HS-5 (cell line): ENCODE measurements at regions not wholly inside any gene's neighbourhood (a gene's known extent, or its start where the extent isn't known, plus 50 kb on each side); places are given as distances from the start of the nearest gene placed in this dataset.
"Not testable (repeated sequence)": the region's sequence is repeated elsewhere in the genome, so short reads cannot be mapped to it uniquely, and the experiment has no call there.

Source experiments
- DNase-seq: peaks from one replicate; pipeline ENCODE4 v3.0.0-alpha.2; 2012; ENCODE audit warnings: low read depth

DNA sequence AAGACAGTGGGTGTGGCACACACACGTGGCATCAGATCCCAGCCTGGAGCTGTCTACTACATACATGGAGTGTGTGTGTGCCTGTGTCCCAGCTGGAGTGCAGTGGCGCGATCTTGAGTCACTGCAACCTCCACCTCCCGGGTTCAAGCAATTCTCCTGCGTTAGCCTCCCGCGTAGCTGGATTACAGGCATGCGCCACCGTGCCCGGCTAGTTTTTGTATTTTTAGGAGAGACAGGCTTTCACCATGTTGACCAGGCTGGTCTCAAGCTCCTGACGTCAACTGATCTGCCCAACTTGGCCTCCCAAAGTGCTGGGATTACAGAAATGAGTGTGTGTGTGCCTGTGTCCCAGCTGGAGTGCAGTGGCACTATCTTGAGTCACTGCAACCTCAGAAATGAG lies 108.8 kb downstream of the IL12A start:
- DNase-seq, result no peak

DNA sequence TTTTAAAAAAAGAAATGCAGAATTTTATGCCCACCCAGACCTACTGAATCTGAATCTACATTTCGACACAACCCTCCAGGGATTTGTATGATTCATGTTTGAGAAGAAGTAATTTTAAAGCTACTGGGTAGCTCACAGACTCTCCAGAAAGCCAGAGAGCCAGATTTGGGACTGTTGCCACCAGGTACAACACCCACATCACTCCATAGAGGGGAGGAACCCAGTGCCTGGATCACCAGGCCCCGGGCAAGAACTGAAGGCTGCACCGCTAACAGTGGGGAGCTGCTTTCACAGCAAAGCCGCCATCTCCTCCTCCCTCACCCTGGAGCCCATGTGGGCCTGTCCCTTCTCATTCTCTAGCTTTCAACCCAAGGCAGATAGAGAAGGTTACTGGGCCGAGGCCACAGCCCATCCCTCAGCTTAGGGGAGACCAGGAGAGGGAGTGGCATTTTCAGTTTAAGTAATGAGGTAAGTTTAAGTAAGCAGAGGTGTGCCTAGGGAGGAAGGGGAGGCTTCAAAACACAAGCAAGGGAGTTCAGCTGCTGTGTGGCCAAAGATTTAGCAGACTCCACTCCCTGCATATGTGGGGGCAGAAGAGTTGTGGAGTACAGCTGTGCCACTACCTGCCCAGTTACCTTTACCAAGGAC lies 109.8 kb downstream of the IL12A start:
- no peak for DNase-seq

DNA sequence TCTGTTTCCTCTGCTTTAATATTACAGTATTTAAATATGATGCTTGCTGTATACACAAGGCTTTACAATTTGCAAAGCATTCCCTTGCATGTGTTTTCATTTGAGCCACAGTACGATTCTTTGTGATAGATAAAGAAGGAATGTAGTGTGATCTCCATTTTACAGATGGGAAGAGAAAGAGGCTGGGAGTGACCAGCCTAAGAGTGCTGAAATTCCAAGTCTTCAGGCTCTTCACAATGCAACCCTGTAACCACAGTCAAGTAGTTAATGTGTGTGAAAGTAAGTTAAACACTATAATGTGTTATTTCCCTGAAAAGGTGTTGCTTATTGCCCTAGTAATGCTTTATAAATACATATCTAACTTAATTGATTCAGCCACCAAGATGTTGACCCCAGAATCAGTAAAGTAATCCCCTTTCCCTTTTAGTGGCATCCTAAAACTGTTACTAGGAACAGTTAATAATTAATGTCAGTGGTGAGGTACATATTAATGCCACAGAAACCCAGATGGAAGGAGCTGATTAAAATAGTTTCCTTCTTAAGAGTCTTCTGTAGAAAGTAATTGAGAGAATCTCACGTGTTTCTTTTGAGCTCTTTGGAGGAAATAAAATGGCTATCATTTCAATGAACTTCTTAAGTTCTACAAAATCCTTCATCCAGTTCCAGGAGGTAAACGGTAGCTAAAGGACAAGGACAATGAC lies 110.4 kb downstream of the IL12A start:
- no peak for DNase-seq

DNA sequence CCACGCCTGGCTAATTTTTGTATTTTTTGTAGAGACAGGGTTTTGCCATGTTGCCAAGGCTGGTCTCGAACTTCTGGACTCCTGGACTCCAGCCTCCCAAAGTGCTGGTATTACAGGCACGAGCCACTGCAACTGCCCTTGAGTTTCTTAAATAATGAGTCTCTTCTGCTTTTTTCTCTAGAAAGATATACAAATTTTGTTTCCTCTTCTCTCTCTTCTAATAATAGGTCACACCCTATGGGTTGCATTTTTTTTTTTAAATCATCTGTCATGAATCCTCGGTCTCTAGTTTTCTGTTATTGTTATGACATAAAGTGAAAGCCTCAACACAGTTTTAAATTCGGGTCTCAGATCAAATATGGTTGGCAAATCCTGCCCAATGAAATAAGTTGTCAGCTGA lies 111.2 kb downstream of the IL12A start:
- DNase-seq, result no peak

DNA sequence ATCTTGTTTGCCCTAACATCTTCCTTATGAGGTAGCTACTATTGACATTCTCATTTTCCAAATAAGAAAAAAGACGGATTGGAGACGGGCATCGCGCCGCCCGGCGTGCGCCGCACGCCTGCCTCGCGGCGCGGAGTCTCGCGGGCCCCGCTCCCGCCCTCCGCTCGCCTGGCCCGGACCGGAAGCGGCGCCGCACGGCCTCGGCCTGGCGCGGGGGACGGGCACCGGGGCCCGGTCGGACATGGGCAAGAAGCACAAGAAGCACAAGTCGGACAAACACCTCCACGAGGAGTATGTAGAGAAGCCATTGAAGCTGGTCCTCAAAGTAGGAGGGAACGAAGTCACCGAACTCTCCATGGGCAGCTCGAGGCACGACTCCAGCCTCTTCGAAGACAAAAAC lies 112.0 kb downstream of the IL12A start:
- DNase-seq, result no peak

DNA sequence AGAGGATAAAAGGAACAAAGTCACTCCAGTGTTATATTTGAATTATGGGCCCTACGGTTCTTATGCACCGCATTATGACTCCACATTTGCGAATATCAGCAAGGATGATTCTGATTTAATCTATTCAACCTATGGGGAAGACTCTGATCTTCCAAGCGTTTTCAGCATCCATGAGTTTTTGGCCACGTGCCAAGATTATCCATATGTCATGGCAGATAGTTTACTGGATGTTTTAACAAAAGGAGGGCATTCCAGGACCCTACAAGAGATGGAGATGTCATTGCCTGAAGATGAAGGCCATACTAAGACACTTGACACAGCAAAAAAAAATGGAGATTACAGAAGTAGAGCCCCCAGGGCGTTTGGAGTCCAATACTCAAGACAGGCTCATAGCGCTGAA lies 113.4 kb downstream of the IL12A start:
- DNase-seq, result not testable (repeated sequence)

DNA sequence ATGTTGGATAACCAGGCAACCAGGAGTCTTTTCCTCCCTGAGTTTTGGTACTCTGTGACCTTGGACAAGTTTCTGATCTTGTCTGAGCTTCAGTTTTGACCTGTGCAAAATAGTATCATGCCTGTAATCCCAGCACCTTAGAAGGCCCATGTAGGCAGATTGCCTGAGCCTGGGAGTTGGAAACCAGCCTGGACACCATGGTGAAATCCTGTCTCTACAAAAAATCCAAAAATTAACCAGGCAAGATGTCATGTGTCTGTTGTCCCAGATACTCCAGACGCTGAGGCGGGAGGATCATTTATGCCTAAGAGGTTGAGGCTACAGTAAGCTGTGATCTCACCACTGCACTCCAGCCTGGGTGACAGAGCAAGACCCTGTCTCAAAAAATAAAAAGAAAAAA lies 114.8 kb downstream of the IL12A start:
- no peak for DNase-seq

DNA sequence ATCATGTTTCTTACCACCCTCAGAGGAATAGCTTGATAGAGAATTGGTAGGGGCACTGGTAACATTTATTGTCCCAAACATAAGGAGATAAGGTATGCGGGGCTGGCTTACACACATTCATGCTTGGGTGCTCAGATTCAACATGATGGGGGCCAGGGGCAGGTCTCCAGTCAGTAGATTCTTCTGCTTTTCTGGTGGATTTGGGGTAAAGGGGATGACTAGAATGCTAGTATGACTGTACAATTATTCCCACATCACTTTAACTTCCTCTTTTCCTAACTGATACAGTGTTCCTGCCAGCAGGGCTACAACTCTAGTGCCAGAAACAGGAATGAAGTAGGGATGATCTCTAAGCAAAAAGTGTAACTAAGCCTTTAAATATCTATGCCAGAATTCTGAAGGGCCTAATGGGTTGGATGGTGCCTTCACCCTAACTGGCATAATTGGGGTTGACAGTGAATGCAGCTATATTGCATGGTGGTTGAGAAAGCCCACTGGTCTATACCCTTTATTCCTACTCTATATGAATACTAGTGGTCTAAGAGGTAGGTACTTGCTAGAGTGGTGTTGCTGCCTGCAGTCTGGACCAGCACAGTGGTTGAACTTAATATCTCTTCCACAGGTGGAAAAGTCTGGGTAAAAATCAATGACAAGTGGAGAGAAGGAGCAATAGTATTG lies 117.4 kb downstream of the IL12A start:
- no peak for DNase-seq

DNA sequence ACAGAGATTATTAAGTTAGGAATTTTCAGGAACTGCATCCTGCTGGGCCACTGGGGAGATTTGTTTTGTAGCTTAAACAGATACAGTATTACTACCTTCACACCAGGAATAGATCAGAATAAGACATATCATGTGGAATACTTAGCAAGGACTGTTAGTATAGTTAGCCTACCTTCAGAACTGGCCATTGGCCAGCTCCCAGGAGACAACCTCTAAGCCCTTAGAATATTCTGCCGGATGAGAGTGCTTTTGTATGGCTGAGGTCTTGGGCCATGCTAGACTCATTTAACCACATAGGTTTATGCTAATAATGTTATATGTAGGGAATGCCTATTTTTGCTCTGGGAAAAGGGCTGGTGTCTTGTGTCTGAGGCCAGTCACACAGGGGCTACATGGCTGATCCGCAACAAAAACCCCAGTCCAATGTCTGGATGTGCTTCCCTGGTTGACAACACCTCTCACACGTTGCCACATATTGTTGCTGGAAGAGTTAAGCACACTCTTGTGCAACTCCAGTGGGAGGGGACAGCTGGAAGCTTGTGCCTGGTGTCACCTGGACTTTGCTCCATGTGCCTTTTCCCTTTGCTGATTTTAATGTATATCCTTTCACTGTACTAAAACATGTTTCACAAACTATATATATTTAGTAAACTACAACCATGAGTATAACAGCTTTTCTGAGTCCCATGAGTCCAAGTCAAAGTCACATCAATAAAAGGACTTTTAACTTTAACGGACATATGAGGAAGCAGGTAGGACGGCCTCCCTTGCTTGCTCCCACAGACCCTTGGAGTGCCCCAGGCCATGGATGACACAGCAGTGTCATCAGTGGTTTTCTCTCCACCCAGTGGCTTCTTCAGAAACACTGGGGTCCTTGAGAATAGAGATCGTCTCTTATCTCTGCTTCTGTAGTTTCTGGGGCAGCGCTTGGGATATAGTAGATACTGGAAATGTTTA lies 118.0 kb upstream of the C3orf80 start:
- no peak for DNase-seq

DNA sequence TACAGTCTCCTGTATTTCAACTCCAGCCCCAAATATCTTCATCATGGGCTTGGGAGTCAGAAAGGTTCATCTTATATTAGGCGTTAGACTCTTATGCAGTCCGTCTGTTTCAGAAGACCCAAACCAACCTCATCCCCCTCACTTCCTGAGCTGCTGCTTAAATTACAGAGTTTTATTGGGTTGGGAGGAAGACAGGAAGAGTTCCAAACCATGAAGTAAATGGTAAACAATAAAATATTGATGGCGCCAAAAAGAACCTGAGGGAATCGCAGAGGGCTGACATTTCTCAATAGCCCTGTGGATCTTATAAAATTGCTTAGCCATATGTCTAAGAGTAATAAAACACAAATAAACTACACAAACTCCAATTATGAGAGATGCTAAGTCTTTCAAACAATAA lies 116.9 kb upstream of the C3orf80 start:
- DNase-seq, result no peak

DNA sequence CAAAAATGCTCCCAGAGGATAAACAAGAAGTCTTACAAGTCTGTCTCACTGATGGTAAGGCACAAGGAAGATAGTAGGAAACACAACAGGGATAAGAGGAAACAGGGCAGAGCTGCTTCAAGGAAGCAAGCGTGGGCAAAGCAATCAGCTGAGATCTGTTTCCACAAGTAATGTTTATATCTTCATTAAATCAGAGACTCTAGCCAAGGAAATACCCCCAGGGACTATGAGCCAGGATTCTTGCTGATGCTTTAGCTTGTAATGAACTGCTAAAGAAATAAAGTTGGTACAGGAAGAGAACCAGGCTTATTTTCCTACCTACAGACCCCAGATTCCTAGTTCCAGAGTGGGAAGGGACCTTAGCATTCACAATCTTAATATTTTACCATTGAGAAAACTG lies 112.7 kb upstream of the C3orf80 start:
- DNase-seq, result no peak

DNA sequence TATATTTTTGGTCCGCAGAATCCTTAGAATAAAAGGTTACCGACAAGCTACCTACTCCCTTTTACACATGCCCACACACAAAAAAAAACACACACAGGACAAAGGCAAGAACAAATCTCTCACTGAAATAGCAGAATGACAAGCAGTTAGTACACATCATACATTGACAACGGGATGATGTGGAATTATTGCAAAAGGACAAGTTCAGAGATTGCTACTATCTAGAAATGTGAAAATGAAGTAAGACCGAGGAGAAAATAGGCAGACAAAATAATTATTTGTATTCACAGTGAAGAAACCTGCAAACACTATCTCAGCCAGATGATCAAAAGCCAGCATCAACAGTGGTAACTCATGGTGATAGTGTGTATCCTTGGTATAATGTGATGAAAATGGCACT lies 112.2 kb upstream of the C3orf80 start:
- DNase-seq, result no peak

DNA sequence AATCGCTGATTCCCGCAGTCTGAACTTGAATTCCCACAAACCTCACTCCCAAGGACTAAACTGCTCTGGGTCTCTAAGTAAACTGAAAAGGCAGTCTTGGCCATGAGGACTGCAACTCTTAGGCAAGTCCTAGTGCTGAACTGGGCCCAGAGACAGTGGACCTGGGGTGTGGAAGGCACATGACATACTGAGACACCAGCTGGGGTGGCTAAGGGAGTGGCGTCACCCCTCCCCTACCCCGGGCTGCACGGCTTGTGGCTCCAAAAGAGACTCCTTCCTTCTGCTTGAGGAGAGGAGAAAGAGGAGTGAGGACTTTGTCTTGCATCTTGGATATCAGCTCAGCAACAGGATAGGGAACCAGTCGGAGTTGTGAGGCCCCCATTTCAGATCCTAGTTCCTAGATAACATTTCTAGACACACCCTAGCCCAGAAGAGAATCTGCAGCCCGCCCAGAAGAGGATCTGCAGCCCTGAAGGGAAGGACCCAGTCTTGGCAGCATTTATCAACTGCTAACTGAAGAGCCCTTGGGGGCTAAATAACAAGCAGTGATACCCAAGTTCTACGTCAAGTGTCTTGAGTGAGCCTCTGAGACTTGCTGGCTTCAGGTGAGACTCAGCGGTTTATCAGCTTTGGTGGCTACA lies 110.7 kb upstream of the C3orf80 start:
- no peak for DNase-seq

DNA sequence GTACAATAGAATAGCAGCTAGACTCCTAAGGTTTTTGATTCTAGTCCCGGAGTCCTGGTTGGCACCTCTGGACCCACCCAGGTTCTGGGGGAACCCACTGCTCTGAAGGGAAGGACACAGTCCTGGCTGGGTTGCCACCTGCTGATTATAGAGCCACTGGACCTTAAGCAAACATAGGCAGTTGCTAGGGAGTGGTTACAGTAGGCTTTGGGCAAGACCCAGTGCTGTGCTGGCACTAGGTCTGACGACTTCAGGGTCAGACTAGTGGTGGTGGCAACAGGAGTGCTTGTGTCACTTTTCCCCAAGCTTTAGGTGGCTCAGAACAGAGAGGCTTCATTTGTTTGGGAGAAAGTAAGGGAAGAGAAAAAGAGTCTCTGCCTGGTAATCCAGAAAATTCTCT lies 109.8 kb upstream of the C3orf80 start:
- DNase-seq, result no peak

DNA sequence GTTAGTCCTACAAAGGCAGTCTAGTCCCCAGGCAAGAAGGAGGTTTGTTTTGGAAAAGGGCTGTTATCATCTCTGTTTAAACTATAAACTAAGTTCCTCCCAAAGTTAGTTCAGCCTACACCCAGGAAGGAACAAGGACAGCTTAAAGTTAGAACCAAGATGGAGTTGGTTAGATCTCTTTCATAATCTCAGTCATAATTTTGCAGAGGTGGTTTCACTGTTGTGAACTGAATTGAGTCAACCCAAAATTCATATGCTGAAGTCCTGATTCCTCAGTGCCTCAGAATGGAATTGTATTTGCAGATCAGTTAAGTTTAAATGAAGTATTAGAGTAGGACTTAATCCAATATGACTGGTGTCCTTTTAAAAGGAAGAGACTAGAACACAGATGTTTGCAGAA lies 101.0 kb upstream of the C3orf80 start:
- no peak for DNase-seq

DNA sequence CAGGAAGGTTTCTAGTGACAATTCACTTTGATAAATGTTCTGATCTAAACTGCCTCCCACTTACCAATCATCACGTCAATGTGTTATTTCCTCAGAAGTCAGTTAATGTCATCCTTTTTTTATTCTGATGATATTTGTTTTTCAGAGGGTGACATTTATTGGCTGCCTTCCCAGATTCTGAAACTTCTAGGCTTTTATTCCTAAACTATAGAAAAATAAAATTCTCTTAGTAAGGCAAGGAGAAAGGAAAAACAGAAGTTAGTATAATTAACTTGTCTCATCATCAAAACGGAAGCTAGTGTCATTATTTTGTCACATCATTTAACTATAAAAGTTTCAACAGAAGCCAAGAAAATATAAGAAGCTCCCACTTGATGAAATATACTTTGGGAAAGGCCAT lies 100.0 kb upstream of the C3orf80 start:
- DNase-seq, result no peak

DNA sequence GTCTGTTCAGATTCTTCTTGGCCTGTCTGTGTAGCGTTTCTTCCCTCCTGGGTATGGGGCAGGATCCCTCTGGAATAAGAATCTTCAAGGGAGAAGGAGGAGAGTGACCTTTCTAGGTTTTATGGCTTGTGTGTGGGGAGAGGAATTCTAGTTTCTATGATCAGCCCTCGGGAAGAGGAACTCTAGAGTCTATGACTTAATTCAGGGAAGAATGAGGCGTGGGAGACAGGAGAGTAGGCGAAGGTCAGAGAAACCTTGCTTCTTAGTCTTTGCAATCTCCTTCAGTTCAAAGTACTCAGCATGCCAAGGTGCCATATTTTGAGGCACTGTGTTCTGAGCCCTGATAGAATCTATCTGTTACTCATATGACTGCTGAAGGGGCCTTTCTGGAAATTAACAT lies 99.2 kb upstream of the C3orf80 start:
- no peak for DNase-seq

DNA sequence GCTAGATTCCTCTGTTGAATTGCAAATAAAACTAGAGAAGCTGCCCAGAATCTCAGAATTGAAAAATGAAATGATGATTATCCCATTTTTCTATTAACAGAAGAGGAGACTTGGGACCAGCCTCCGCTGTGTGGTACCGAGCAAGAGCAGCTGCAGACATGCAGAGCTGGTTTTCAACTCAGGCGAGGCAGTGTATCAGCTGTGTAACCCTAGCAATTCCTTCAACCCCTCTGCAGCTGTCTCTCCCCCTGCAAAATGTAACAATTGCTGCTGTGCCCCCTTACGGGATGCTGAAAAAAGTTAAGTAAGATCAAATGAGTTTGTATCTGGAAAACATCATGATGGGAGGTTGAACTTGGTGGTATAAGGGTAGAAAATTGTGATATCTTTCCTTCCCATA lies 98.5 kb upstream of the C3orf80 start:
- DNase-seq, result no peak

DNA sequence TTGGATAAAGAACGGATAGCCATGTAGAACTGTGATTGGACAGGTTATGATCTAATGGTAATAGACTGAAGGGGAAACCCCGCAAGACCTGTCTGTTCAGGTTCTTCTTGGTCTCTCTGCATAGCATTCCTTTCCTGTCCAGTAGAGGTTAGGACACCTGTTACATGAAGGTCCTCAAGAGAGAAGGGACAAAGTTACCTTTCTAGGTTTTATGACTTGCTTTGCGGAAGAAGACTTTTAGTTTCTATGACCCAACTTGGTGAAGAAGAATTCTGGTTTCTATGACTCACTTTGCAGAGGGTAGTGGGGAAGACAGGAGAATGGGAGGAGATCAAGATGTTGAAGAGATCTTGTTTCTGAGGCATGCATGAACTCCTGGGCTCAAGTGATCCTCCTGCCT lies 97.9 kb upstream of the C3orf80 start:
- no peak for DNase-seq

DNA sequence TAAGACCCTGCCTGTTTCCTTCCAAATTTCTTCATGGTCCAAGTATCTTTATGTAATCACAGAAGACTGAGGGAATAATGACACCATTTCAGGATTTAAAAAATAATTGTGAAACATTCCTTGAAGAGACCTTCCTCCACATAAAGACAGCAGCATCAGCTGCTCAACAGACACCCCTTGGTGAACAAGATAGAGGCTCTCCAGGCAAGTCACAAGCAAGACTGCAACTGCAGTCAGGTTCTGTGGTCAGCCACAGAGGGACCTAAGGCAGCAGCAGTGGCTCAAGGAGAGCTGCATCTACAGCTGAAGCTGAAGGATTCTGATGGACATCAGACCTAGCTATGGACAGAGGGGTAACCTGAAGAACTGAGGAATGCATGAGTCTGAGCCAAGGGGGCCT lies 97.2 kb upstream of the C3orf80 start:
- no peak for DNase-seq

DNA sequence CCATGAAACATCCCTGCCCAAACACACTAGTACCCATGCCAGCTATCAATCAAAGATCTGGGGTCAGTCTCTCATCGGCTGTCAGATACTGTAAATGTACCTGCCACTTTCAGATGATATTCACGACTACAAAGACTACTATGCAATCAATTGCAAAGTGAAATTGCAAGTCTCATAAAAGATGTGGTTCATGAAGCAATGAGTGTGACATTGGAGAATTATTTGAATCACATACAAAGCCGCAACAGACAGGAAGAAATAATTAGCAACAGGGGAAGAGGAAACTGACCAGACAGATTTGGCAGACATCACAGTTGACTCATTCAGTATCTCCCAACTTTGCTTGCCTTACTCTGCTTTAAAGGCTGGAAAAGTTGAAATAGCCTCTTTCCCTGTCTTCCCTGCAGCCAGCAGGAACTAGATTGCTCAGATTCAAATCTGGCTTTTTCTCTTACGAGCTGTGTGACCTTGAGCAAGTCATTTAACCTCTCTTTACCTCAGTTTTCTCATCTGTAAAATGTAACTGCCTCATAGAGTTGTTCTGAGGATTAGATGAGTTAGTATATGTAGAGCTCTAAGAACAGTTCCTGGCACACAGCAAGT lies 95.7 kb upstream of the C3orf80 start:
- peak; percentile 95 for DNase-seq

DNA sequence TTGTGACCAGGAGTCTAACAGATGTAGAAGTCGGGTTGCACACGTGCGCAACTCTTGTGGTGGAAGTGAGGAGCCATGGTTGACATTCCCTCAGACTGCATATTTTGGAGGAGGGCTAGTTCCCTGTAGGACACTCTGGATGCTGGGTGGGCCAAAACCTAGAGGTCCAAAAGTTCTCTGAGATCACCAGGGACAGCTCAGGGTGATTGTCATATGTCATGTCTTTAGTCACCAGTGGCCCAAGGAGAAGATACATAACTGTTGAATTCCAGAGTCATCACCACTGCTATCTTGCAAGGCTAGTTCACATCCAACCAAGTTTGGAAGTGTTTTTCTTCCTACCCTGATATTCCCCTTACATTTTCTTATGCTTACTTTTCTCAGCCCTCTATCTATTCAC lies 95.2 kb upstream of the C3orf80 start:
- DNase-seq, result no peak
